ENCODE measurements at regions not wholly inside any gene's neighbourhood (a gene's known extent, or its start where the extent isn't known, plus 50 kb on each side); places are given as distances from the start of the nearest gene placed in this dataset.

DNA sequence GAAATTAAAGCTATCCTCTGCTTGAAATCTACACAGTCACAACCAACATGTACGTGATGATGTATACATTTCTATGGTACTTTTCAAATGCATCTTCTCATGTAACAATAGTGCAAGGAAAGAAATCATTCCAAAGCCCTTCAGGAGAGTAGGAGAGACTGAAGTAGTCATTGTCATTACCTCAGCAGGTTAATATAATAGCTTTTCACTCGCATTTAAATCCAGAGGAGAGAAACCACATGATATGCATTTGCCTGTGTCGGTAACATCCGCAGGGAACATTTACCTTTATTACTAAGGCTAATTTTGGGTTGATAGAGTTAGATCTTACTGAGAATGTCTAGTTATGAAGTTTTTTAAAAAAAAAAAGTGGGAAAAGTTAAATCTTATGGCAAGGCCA is 186.6 kb upstream of the DTNBP1 start:
- CTCF ChIA-PET: interaction anchor here (1.0 kb wide), 1 partner anchor 21 kb away, joined by 3 read pairs; no protein-coding TSS in a partner anchor

DNA sequence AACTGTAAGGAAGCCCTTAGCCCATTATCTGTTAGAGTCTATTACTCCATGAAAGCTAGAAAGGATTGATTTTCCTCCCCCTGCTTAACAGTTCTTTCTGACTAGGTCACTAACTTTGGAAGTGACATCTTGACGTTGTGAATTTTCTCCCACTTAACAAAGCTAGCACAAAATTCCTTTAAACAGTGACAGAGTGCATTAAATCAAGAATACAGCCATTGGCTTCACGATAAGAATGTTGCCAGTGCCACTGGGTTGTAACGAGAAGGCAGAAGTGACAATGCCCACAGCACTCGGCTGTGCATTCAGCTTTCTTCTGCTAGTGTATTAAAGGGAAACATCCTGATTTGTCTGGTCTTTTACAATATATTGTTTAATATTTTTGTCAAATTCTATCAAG is 182.7 kb upstream of the DTNBP1 start:
- CTCF ChIA-PET: interaction anchor here (1.3 to 1.4 kb wide), 2 partner anchors 17 to 283 kb away, joined by 3 to 4 read pairs; partner anchors contain the start of gene MYLIP
- TF ChIP-seq, protein P1, sequence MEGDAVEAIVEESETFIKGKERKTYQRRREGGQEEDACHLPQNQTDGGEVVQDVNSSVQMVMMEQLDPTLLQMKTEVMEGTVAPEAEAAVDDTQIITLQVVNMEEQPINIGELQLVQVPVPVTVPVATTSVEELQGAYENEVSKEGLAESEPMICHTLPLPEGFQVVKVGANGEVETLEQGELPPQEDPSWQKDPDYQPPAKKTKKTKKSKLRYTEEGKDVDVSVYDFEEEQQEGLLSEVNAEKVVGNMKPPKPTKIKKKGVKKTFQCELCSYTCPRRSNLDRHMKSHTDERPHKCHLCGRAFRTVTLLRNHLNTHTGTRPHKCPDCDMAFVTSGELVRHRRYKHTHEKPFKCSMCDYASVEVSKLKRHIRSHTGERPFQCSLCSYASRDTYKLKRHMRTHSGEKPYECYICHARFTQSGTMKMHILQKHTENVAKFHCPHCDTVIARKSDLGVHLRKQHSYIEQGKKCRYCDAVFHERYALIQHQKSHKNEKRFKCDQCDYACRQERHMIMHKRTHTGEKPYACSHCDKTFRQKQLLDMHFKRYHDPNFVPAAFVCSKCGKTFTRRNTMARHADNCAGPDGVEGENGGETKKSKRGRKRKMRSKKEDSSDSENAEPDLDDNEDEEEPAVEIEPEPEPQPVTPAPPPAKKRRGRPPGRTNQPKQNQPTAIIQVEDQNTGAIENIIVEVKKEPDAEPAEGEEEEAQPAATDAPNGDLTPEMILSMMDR (IDR thresholded peaks at IDR 0.05; ENCODE audit: insufficient read depth, low read depth, low read length): no peak
- Histone ChIP-seq H3K27me3 (ENCODE audit: control insufficient read depth, insufficient read depth, low read length) (no peaks in the 10 kb centered on the region), H3K4me3 (ENCODE audit: low read depth, low read length) (no peak overlapping the region), H3K36me3 (ENCODE audit: control insufficient read depth, insufficient read depth, low read length) (no peaks in the 10 kb centered on the region)
- POLR2A ChIA-PET: no interaction called here
- no peak for DNase-seq (ENCODE audit: low read depth)

More for the DNA sequence above, 186.6 kb upstream of the DTNBP1 start:
- POLR2A ChIA-PET: no interaction called here
- H3K4me3 ChIP-seq (ENCODE audit: low read depth, low read length): no peak overlapping the region
- TF ChIP-seq, protein P1 (IDR thresholded peaks at IDR 0.05; ENCODE audit: insufficient read depth, low read depth, low read length): no peak
- H3K36me3 ChIP-seq (ENCODE audit: control insufficient read depth, insufficient read depth, low read length): no peaks in the 10 kb centered on the region
- no peaks in the 10 kb centered on the region for H3K27me3 ChIP-seq (ENCODE audit: control insufficient read depth, insufficient read depth, low read length)
- no peak for DNase-seq (ENCODE audit: low read depth)

DNA sequence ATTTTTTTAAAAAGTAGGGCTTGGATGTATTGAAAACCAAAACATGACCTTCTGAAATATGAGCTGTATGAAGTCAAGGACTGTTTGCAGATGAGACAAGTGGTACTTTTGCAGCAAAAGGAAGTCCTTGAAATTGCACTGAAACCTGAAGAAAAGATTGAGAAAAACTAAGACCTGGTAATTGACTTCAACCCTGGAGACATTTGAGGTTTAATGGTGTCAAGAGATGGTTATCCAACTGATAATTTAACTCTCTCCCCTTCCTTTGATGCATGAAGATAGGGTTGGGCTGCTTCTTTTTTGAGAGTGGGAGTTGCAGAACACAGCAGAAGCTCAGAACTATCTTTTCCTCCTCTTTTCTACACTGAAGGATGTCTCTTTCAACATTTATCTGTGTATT is 180.9 kb upstream of the DTNBP1 start:
- TF ChIP-seq, protein P1 (IDR thresholded peaks at IDR 0.05; ENCODE audit: insufficient read depth, low read depth, low read length): no peak
- CTCF ChIA-PET: no interaction called here

DNA sequence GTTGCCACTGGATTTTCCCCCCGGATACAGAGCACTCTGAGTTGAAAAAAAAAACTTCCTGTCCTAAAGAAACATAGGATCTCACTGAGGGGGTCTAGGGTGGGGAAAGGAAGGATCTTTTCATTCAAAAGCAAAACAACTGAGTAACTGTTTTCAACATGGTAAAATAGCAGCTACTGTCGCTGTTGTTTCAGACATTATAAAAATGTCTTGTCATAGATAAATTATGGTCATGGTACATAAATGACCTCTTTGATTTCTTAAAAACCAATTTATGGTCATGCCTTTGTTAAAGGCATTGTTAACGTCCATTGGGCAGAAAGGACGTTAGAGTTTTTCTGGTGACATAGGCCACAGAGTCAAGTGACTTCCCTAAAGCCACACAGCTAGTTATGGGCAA is 180.4 kb upstream of the DTNBP1 start:
- no peaks in the 10 kb centered on the region for H3K27me3 ChIP-seq (ENCODE audit: control insufficient read depth, insufficient read depth, low read length)
- H3K36me3 ChIP-seq (ENCODE audit: control insufficient read depth, insufficient read depth, low read length): no peaks in the 10 kb centered on the region
- H3K4me3 ChIP-seq (ENCODE audit: low read depth, low read length): no peak overlapping the region
- no peak for DNase-seq (ENCODE audit: low read depth)
- ChIA-PET CTCF (interaction anchor here (1.4 kb wide), 1 partner anchor 8 kb away, joined by 3 read pairs; no protein-coding TSS in a partner anchor), POLR2A (no interaction called here)
- TF ChIP-seq, protein P1 (IDR thresholded peaks at IDR 0.05; ENCODE audit: insufficient read depth, low read depth, low read length): no peak

More for the DNA sequence above, 180.9 kb upstream of the DTNBP1 start:
- no peaks in the 10 kb centered on the region for H3K36me3 ChIP-seq (ENCODE audit: control insufficient read depth, insufficient read depth, low read length)
- no peaks in the 10 kb centered on the region for H3K27me3 ChIP-seq (ENCODE audit: control insufficient read depth, insufficient read depth, low read length)
- no peak overlapping the region for H3K4me3 ChIP-seq (ENCODE audit: low read depth, low read length)
- POLR2A ChIA-PET: no interaction called here
- DNase-seq (ENCODE audit: low read depth): no peak

DNA sequence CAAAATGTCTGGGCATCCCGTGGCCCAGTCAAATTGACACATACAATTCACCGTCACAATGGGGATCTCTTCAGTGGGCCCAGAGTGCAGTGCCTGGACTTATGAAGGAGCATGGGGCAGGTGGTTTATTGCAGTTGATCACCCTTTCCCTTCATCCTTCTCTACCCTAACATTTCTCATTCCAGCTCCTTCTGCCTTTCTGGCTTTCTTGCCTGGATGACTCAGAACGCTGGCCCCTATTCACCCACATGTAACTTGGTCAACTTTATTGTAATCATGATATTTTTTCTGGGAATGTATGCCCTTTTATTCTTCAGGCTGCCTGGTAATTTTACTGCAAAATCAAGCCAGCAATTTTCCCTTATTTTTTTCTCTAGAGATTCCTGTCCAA is 179.9 kb upstream of the DTNBP1 start:
- DNase-seq (ENCODE audit: low read depth): no peak
- POLR2A ChIA-PET: no interaction called here

More for the DNA sequence above, 179.9 kb upstream of the DTNBP1 start:
- TF ChIP-seq, protein P1 (IDR thresholded peaks at IDR 0.05; ENCODE audit: insufficient read depth, low read depth, low read length): no peak
- CTCF ChIA-PET: interaction anchor here (1.4 kb wide), 1 partner anchor 9 kb away, joined by 3 read pairs; no protein-coding TSS in a partner anchor
- Histone ChIP-seq H3K36me3 (ENCODE audit: control insufficient read depth, insufficient read depth, low read length) (no peaks in the 10 kb centered on the region), H3K4me3 (ENCODE audit: low read depth, low read length) (no peak overlapping the region), H3K27me3 (ENCODE audit: control insufficient read depth, insufficient read depth, low read length) (no peaks in the 10 kb centered on the region)
